Glutamatergic neuron (in vitro differentiated cells): ENCODE measurements at regions not wholly inside any gene's neighbourhood (a gene's known extent, or its start where the extent isn't known, plus 50 kb on each side); places are given as distances from the start of the nearest gene placed in this dataset.

ENCODE experiments used
- DNase-seq: peaks from one replicate; pipeline ENCODE4 v3.0.0; 2022
- H3K27ac Mint-ChIP-seq: one replicate; pipeline ENCODE4 v1.8.0; 2020; ENCODE audit warnings: mild to moderate bottlenecking, mixed read lengths, inconsistent platforms; ENCODE audit not compliant: unreplicated experiment
- H3K27me3 Mint-ChIP-seq: one replicate; pipeline ENCODE4 v1.8.0; 2020; ENCODE audit warnings: mild to moderate bottlenecking, moderate library complexity, mixed read lengths, inconsistent platforms; ENCODE audit not compliant: unreplicated experiment
- H3K36me3 Mint-ChIP-seq: one replicate; pipeline ENCODE4 v1.8.0; 2020; ENCODE audit warnings: mild to moderate bottlenecking, mixed read lengths, inconsistent platforms; ENCODE audit not compliant: unreplicated experiment
- H3K4me1 Mint-ChIP-seq: one replicate; pipeline ENCODE4 v1.8.0; 2020; ENCODE audit warnings: mild to moderate bottlenecking, low read depth, mixed read lengths, inconsistent platforms; ENCODE audit not compliant: unreplicated experiment
- H3K4me3 Mint-ChIP-seq: one replicate; pipeline ENCODE4 v1.8.0; 2020; ENCODE audit warnings: mild to moderate bottlenecking, mixed read lengths, inconsistent platforms; ENCODE audit not compliant: unreplicated experiment
- H3K9me3 Mint-ChIP-seq: one replicate; pipeline ENCODE4 v1.8.0; 2020; ENCODE audit warnings: mild to moderate bottlenecking, moderate library complexity, mixed read lengths, inconsistent platforms; ENCODE audit not compliant: unreplicated experiment
- TF ChIP-seq, protein P1 (sequence below): fragments of 200-600 bp; sonication (generic); IDR thresholded peaks from one replicate; pipeline ENCODE4 v1.5.0; 2021; ENCODE audit not compliant: partially characterized antibody, unreplicated experiment

DNA sequence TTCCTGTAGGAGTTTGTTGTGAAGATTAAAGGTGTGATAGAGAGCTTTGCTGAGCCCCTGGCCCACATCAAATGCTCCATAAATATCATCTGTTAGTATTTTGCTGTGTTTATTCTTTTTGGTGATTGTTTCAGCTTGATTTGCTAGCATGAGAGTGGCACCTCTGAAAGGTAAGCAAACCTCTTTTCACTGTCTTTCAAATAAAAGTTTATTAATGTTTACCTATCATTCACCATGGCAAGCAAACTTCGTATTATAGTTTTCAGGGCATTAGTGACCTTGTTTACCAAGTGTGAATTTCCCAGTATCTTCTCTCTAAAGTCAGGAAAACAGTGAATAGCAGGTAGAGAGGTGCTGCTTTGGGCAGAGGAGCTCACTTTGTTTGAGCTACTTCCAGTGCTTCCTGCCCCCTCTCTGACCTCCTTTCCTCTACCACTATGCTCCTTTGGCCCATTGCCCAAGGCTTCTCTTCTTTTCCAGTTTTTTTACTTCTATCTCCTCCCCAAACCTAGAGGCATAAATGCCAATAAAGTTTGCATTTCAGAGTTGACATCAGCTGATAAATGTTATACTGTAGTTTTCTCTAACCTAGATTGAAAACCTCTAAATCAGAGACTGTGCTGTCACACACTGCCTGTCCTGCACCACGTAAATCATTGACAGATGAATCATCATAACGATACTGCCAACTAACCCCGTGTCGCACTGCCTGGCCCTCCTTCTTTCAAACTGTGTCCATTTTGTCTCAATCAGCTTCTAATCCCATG, 569.0 kb downstream of the TUSC7 start:
- Mint-ChIP-seq H3K9me3 (peaks cover 1% of the 10 kb centered on the region), H3K4me1 (peaks cover 29% of the 10 kb centered on the region), H3K4me3 (no peak overlapping the region), H3K27ac (no peak overlapping the region), H3K36me3 (no peaks in the 10 kb centered on the region), H3K27me3 (peaks cover 2% of the 10 kb centered on the region)
- no peak for DNase-seq
- TF ChIP-seq, protein P1, sequence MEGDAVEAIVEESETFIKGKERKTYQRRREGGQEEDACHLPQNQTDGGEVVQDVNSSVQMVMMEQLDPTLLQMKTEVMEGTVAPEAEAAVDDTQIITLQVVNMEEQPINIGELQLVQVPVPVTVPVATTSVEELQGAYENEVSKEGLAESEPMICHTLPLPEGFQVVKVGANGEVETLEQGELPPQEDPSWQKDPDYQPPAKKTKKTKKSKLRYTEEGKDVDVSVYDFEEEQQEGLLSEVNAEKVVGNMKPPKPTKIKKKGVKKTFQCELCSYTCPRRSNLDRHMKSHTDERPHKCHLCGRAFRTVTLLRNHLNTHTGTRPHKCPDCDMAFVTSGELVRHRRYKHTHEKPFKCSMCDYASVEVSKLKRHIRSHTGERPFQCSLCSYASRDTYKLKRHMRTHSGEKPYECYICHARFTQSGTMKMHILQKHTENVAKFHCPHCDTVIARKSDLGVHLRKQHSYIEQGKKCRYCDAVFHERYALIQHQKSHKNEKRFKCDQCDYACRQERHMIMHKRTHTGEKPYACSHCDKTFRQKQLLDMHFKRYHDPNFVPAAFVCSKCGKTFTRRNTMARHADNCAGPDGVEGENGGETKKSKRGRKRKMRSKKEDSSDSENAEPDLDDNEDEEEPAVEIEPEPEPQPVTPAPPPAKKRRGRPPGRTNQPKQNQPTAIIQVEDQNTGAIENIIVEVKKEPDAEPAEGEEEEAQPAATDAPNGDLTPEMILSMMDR: no peak

GRCh38 chr3:117281371-117281770, 571.8 kb downstream of the TUSC7 start:
- TF ChIP-seq, protein P1: no peak
- H3K36me3 Mint-ChIP-seq: no peaks in the 10 kb centered on the region
- peaks cover 43% of the 10 kb centered on the region for H3K4me1 Mint-ChIP-seq
- H3K9me3 Mint-ChIP-seq: peaks cover 1% of the 10 kb centered on the region
- H3K27me3 Mint-ChIP-seq: peaks cover 2% of the 10 kb centered on the region
- no peak overlapping the region for H3K4me3 Mint-ChIP-seq
- H3K27ac Mint-ChIP-seq: no peak overlapping the region
- no peak for DNase-seq

- TF ChIP-seq, protein P1: no peak
- DNase-seq: peak; percentile 29
- Mint-ChIP-seq H3K27me3 (peaks cover 2% of the 10 kb centered on the region), H3K4me3 (peak overlapping the region; percentile 73), H3K27ac (peak overlapping the region; percentile 92), H3K9me3 (peaks cover 5% of the 10 kb centered on the region), H3K36me3 (no peaks in the 10 kb centered on the region), H3K4me1 (peaks cover 50% of the 10 kb centered on the region)
Measured at GRCh38 chr3:117282566-117282965, 573.0 kb downstream of the TUSC7 start.

DNA sequence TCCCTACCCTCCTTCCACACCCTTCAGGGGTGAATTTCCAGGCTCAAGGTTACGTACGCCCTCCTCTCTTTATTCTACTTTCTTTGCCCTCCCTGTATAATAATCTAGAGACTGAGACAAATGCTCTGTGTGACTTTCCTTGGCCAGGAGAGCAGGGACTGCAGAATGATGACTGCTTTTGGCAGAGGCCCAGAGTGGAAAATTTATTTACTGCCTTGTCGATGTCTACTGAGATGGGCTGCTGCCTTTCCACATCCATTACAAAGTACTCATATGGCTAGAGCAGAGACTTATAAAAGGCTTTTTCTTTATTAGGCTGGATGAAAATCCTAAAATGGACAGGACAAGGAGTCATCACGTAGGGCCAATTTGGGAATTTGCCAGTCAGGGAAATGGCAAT, 576.2 kb downstream of the TUSC7 start:
- TF ChIP-seq, protein P1: no peak
- no peak for DNase-seq
- Mint-ChIP-seq H3K27me3 (peaks cover 2% of the 10 kb centered on the region), H3K9me3 (peaks cover 4% of the 10 kb centered on the region), H3K4me1 (peaks cover 47% of the 10 kb centered on the region), H3K4me3 (no peak overlapping the region), H3K36me3 (no peaks in the 10 kb centered on the region), H3K27ac (peak overlapping the region; percentile 31)

GRCh38 chr3:117286488-117286887, 576.9 kb downstream of the TUSC7 start:
- peaks cover 45% of the 10 kb centered on the region for H3K4me1 Mint-ChIP-seq
- H3K27me3 Mint-ChIP-seq: peaks cover 2% of the 10 kb centered on the region
- H3K9me3 Mint-ChIP-seq: peaks cover 4% of the 10 kb centered on the region
- TF ChIP-seq, protein P1: no peak
- H3K27ac Mint-ChIP-seq: peak overlapping the region; percentile 81
- no peak for DNase-seq
- no peak overlapping the region for H3K4me3 Mint-ChIP-seq
- no peaks in the 10 kb centered on the region for H3K36me3 Mint-ChIP-seq
